Keratinocyte (primary cell): ENCODE measurements at regions not wholly inside any gene's neighbourhood (a gene's known extent, or its start where the extent isn't known, plus 50 kb on each side); places are given as distances from the start of the nearest gene placed in this dataset.

Source experiments
- DNase-seq: peaks from one replicate; pipeline ENCODE4 v3.0.0-alpha.2; 2011; ENCODE audit warnings: low read depth, missing footprints, low spot score
- FAIRE-seq: peaks from 2 replicates; lab custom pipeline; 2011; peaks lifted over from hg19 to GRCh38; lab: Jason Lieb, UNC
- H2AFZ ChIP-seq: 2 replicates; pipeline ENCODE4 v1.6.0; 2012; ENCODE audit warnings: low read length, control low read depth, inconsistent platforms; ENCODE audit not compliant: control insufficient read depth
- H3K27ac ChIP-seq: 2 replicates; pipeline ENCODE4 v1.5.1; 2011; ENCODE audit warnings: low read length; ENCODE audit not compliant: control insufficient read depth, insufficient read depth
- H3K27me3 ChIP-seq: 3 replicates; pipeline ENCODE4 v1.6.0; 2011; ENCODE audit warnings: low read length; ENCODE audit not compliant: control insufficient read depth, insufficient read depth; ENCODE audit errors: extremely low read depth
- H3K36me3 ChIP-seq, 2 experiments: 2 replicates in 1 of 2; 3 replicates in 1 of 2; pipeline ENCODE4 v1.5.1; 2011; ENCODE audit warnings: low read length in 2 of 2, mild to moderate bottlenecking in 1 of 2; ENCODE audit not compliant: control insufficient read depth in 2 of 2, insufficient read depth in 2 of 2; ENCODE audit errors: extremely low read depth in 1 of 2
- H3K4me1 ChIP-seq: 3 replicates; pipeline ENCODE4 v1.5.1; 2011; ENCODE audit warnings: low read length; ENCODE audit not compliant: control insufficient read depth, insufficient read depth; ENCODE audit errors: extremely low read depth
- H3K4me2 ChIP-seq: 3 replicates; pipeline ENCODE4 v1.6.0; 2011; ENCODE audit warnings: low read depth, low read length; ENCODE audit not compliant: control insufficient read depth, insufficient read depth; ENCODE audit errors: extremely low read depth
- H3K4me3 ChIP-seq, 3 experiments: fragments of 200-600 bp in 1 of 3; sonication (generic) in 1 of 3; 2 replicates in 2 of 3; 3 replicates in 1 of 3; pipeline ENCODE4 v1.5.1; 2011 to 2016; ENCODE audit warnings: low read length in 3 of 3, mild to moderate bottlenecking in 3 of 3, control low read depth in 2 of 3, inconsistent platforms in 1 of 3, low read depth in 1 of 3, mixed read lengths in 1 of 3, mixed run types in 1 of 3, moderate library complexity in 1 of 3; ENCODE audit not compliant: control insufficient read depth in 2 of 3, insufficient read depth in 2 of 3; ENCODE audit errors: extremely low read depth in 1 of 3
- H3K79me2 ChIP-seq: 2 replicates; pipeline ENCODE4 v1.6.0; 2012; ENCODE audit warnings: low read length; ENCODE audit not compliant: control insufficient read depth, insufficient read depth
- H3K9ac ChIP-seq: 3 replicates; pipeline ENCODE4 v1.6.0; 2011; ENCODE audit warnings: low read length; ENCODE audit not compliant: control insufficient read depth, insufficient read depth; ENCODE audit errors: extremely low read depth
- H3K9me1 ChIP-seq: 3 replicates; pipeline ENCODE4 v1.6.0; 2011; ENCODE audit warnings: low read length; ENCODE audit not compliant: control insufficient read depth, insufficient read depth; ENCODE audit errors: extremely low read depth
- H3K9me3 ChIP-seq: 2 replicates; pipeline ENCODE4 v1.5.1; 2012; ENCODE audit warnings: low read depth, low read length; ENCODE audit not compliant: control insufficient read depth
- H4K20me1 ChIP-seq: 3 replicates; pipeline ENCODE4 v1.6.0; 2011; ENCODE audit warnings: low read length; ENCODE audit not compliant: control insufficient read depth, insufficient read depth; ENCODE audit errors: extremely low read depth
- EZH2 ChIP-seq: IDR thresholded peaks from one replicate; pipeline ENCODE4 v1.6.1; 2012; ENCODE audit warnings: inconsistent platforms, mild to moderate bottlenecking, low read length, moderate library complexity
- dilution Hi-C: fragments of 300-500 bp; cut with MboI; formaldehyde crosslinking; loops from one replicate; pipeline ENCODE4 v1.7.0; 2020; ENCODE audit warnings: low sequenced_read_pairs; ENCODE audit not compliant: extremely low pct_ligation_motif_present
- TF ChIP-seq, protein P1 (sequence below), 3 experiments: IDR thresholded peaks in 1 of 3; conservative IDR thresholded peaks in 1 of 3; optimal IDR thresholded peaks in 1 of 3; 2 replicates in 2 of 3; 3 replicates in 1 of 3; pipeline versions ENCODE3 to v1.5.1; 2011; ENCODE audit warnings: low read length in 3 of 3, mild to moderate bottlenecking in 3 of 3, moderate library complexity in 2 of 3, control low read depth in 1 of 3, inconsistent platforms in 1 of 3; ENCODE audit not compliant: insufficient read depth in 2 of 3; ENCODE audit errors: extremely low read depth in 1 of 3

DNA sequence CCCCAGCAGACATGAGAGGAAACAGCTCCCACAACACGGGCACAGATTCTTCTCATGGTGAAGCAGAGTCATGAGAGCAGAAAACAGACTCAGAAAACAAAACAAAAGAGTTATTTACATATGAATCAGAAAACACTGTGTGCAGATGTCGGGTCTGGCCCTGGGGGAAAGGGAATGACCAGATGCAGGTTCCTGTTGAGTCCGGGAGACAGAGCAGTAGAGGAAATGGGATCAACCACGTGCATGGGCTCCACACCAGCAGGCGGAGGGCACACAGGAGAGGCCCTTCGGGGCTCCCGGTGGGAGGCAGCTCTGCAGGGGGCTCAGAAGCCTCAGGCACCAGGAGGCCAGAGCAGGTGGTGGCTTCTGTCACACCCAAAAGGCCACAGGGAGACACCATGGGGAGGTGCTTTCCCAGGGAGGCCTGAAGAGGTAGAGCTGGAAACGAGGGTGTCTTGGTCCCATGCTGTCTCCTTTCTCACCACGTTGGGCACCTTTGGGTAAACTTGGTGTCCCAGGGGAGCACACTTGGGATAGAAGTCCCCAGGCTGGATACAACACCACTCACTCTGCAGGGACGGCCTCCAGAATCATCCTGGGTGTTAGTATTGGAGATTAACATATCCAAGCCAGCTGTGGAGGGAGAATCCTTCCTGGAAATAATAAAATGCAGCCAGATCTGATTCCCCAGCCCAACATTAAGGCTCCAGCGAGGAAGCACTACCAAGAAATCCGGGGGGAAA lies 764.7 kb downstream of the BRD1 start:
- Histone ChIP-seq H3K9me3 (peaks cover 3% of the 10 kb centered on the region), H3K27me3 (no peaks in the 10 kb centered on the region), H3K27ac (no peak overlapping the region), H3K4me3 (no peak overlapping the region), H3K9me1 (no peaks in the 10 kb centered on the region), H4K20me1 (no peaks in the 10 kb centered on the region), H3K9ac (no peak overlapping the region), H2AFZ (no peak overlapping the region), H3K36me3 (no peaks in the 10 kb centered on the region), H3K4me2 (no peak overlapping the region), H3K79me2 (no peaks in the 10 kb centered on the region), H3K4me1 (no peaks in the 10 kb centered on the region)
- TF ChIP-seq EZH2 = no peak
- TF ChIP-seq, protein P1, sequence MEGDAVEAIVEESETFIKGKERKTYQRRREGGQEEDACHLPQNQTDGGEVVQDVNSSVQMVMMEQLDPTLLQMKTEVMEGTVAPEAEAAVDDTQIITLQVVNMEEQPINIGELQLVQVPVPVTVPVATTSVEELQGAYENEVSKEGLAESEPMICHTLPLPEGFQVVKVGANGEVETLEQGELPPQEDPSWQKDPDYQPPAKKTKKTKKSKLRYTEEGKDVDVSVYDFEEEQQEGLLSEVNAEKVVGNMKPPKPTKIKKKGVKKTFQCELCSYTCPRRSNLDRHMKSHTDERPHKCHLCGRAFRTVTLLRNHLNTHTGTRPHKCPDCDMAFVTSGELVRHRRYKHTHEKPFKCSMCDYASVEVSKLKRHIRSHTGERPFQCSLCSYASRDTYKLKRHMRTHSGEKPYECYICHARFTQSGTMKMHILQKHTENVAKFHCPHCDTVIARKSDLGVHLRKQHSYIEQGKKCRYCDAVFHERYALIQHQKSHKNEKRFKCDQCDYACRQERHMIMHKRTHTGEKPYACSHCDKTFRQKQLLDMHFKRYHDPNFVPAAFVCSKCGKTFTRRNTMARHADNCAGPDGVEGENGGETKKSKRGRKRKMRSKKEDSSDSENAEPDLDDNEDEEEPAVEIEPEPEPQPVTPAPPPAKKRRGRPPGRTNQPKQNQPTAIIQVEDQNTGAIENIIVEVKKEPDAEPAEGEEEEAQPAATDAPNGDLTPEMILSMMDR (optimal IDR thresholded peaks at IDR 0.05 in 1 of 3, IDR thresholded peaks at IDR 0.05 in 1 of 3, conservative IDR thresholded peaks at IDR 0.05 in 1 of 3; ENCODE audit: extremely low read depth in 1 of 3, insufficient read depth in 2 of 3, low read length in 3 of 3) = no peak
- dilution Hi-C loops = no loop called here
- FAIRE-seq (no peak), DNase-seq (no peak)

- Histone ChIP-seq H3K27me3 (no peaks in the 10 kb centered on the region), H3K27ac (no peak overlapping the region)
Measured at GRCh38 chr22:49062155-49062801, 765.4 kb downstream of the BRD1 start.

More at GRCh38 chr22:49062155-49062801, 765.4 kb downstream of the BRD1 start:
- no peaks in the 10 kb centered on the region for H3K79me2 ChIP-seq
- no peak for DNase-seq
- no peaks in the 10 kb centered on the region for H3K4me1 ChIP-seq
- no peaks in the 10 kb centered on the region for H3K36me3 ChIP-seq
- no peak overlapping the region for H2AFZ ChIP-seq
- H4K20me1 ChIP-seq = no peaks in the 10 kb centered on the region
- no peak overlapping the region for H3K4me2 ChIP-seq
- peaks cover 3% of the 10 kb centered on the region for H3K9me3 ChIP-seq
- no peak for FAIRE-seq
- dilution Hi-C loops = no loop called here
- H3K4me3 ChIP-seq = no peak overlapping the region
- H3K9me1 ChIP-seq = no peaks in the 10 kb centered on the region
- H3K9ac ChIP-seq = no peak overlapping the region
- TF ChIP-seq, protein P1 (optimal IDR thresholded peaks at IDR 0.05 in 1 of 3, IDR thresholded peaks at IDR 0.05 in 1 of 3, conservative IDR thresholded peaks at IDR 0.05 in 1 of 3; ENCODE audit: extremely low read depth in 1 of 3, insufficient read depth in 2 of 3, low read length in 3 of 3) = no peak
- TF ChIP-seq EZH2 = no peak
